ENCODE measurements at regions not wholly inside any gene's neighbourhood (a gene's known extent, or its start where the extent isn't known, plus 50 kb on each side); places are given as distances from the start of the nearest gene placed in this dataset.

GRCh38 chr13:82934000-82934399 is 948.3 kb downstream of the SLITRK1 start:
- no peak for DNase-seq

DNA sequence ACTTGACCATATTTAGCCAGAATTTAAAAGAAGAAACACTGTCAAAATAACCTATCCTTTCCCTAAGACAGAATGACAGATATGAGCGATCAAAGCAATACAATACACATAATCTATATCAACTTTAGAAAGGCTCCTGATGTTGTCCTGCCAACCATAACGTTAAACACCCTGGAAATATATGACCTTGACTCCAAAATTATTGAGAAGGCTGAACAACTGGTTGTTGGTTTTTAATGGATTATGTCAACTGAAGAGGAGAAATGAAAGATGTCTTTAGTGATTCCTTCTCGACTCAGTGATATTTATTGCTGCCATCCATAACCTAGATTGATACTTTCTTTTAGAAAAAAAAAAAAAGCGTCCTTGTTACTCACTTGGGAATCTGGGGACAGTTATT is 957.2 kb downstream of the SLITRK1 start:
- DNase-seq: no peak

DNA sequence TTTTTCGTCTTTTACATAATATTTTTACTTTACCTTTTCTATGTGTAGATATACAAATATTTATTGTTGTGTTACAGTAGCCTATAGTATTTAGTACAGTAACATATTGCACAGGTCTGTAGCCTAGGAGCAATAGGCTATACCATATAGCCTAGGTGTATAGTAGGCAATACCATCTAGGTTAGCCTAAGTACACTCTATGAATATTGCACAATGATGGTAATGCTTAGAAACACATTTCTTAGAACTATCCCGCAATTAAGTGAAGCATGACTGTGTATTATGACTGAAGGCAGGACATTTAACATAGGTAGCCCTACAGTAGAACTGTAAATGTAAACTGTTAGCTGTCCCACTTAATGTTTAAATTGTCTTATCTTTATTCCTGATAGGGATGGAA is 964.3 kb downstream of the SLITRK1 start:
- no peak for DNase-seq

- DNase-seq: no peak
Measured at GRCh38 chr13:82912564-82912963, 969.7 kb downstream of the SLITRK1 start.

DNA sequence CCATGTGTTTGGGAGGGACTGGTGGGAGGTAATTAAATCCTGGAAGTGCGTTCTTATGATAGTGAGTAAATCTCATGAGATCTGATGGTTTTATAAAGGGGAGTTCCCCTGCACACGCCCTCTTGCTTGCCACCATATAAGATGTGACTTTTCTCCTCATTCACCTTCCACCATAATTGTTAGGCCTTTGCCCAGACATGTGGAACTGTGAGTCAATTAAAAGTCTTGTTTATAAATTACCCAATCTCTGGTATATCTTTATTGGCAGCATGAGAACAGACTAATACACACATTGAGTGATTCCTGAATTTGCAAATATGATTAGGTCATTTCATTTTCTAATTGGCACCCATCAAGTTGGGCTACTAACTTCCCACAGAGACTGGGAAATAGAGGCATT is 977.2 kb downstream of the SLITRK1 start:
- DNase-seq: no peak

DNA sequence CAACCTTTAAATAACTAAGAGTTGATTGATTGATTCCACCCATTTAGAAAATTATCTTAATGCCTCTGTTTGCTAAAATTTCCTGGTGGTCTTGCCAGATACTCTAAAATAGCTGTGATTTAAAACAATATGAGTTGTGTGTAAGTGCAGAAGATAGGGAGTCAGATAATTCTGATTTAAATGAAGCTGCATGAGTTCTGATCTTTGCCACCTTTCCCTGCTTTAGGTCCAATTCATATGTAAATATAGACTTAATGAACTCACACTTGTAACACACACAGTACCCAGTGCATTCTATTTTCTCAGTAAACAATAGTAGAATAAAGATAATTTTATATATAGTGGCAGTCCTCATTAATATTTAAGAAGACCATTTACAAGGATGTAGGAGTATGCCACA is 981.8 kb downstream of the SLITRK1 start:
- DNase-seq: no peak

DNA sequence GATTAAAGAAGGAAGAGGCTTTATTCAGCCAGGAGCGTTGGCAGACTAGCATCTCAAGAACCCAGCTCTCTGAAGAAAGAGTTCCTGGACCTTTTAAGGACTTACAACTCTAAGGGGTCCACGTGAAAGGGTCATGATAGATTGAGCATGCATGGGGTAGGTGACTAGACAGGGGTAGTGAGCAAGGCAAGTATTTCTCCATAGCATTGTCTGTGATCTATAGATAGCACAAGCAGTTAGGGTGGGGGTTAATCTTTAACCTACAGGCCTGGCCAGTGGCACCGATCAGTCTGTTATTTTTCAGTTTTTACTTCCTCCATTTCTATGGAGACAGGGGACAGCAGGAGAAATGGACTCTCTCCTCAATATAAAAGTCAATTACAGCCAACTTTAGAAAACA is 983.7 kb downstream of the SLITRK1 start:
- no peak for DNase-seq

GRCh38 chr13:82879921-82880320 is 1002.4 kb downstream of the SLITRK1 start:
- no peak for DNase-seq

DNA sequence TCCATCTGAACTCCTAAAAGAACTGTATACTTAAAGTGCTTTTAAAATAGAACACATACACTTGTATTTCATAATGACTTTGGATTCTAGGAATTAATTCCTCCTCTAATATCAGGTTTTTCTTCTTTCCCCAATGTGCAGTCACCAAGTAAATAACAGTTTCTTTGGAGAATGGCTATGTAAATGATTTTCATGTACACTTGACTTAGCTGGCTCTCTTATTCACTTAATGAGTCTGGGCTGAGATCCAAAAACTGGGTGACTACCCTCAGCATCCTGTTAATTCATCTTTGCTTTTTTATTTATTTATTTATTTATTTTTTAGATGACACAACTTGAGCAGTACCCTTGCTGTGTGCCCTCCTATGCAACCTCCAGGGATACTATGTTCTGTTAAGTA is 1003.7 kb downstream of the SLITRK1 start:
- DNase-seq: peak; percentile 83

DNA sequence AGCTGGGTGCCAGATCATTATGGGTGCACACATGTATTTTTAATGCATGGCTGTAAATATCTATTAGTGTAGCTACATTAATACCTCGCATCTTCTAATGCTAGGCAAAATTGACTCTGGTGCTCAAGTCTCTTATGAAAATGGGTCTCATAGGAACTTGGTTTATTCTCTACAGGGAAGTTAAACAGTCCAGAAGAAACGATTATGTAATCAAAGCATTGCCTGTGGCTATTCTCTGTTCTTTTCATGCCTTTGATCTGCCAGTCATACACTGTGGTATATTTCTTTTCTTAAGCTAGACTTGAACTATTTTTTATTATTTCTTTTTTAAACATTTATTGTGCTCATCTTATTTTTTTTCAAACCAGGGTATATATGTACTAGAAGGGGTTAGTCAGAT is 1015.0 kb downstream of the SLITRK1 start:
- no peak for DNase-seq

DNA sequence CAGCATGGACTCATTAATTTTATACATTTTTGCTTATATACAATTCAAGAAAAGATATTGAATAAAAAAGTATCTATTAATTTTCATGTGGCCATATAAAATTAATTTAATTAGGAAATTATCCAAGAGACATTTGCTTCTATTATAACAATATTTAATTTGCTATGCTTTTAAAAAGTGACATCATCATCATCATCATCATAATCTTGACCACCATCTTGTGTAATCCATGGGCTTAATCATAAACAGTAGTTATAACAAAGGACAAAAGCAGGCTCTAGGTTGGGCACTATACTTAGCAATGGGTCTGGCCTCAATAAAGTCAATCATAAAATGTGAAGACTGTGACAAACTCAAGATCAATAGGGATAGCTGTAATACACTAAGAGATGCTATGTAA is 1031.6 kb downstream of the SLITRK1 start:
- no peak for DNase-seq

- no peak for DNase-seq
Measured at GRCh38 chr13:82848766-82849165, 1033.5 kb downstream of the SLITRK1 start.

DNA sequence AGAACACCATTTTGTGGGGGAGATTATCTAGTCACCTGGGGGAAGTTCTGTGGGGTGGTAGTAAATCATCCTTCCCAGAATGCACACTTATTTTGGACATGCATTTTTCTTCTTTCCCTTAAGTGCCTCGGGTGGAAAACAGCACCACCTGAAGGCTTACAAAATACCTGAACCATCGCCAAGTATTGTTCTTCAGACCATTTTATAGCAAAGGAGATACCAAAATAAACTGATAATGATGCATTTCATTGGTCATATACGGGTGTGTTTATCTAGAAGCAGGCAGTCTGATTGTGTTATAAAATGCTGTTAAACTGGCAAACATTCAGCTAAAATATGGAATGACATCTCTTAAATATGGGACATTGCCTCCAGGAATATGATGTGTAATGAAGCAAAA is 1034.7 kb downstream of the SLITRK1 start:
- no peak for DNase-seq

GRCh38 chr13:82833923-82834322 is 1048.4 kb downstream of the SLITRK1 start:
- DNase-seq: no peak

GRCh38 chr13:82829040-82829439 is 1053.2 kb downstream of the SLITRK1 start:
- DNase-seq: no peak

DNA sequence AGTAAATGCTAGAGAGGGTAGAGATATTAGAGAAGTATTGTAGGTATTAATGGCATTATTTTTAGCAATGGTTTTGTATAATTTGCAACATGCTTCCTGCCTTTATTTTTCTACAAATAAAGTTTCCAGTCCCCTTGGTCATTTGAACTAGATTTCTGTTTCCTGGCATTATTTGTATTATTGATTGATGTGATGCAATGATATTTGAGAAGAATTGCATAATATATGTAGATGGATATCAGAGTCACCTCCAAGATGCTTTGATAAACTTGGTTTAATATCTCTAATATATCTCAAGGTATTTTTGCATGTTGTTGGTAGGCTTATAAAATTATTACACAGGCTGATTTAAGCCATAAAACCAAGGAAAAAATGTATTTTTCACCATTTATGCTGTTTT is 1054.5 kb downstream of the SLITRK1 start:
- no peak for DNase-seq

- DNase-seq: no peak
Measured at GRCh38 chr13:82822935-82823334, 1059.3 kb downstream of the SLITRK1 start.

DNA sequence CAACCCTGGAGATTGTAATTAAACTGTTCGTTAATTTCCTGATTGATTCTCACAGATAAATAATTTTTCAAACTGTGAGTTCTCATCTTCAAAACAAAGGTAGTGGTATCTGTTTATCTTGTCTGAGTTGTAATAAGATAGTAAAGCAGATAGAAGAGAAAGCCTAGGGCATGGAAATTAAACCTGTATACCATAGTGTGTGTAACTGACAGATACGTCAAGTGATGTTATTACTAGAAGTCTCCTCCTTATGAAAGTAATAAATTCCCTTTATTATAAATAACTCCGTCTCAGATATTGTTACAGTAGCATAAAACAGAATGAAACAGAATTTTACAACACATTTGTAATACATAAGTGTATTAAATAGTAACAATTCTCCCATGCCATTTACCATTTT is 1065.1 kb downstream of the SLITRK1 start:
- no peak for DNase-seq

- no peak for DNase-seq
Measured at GRCh38 chr13:82815791-82816190, 1066.5 kb downstream of the SLITRK1 start.

DNA sequence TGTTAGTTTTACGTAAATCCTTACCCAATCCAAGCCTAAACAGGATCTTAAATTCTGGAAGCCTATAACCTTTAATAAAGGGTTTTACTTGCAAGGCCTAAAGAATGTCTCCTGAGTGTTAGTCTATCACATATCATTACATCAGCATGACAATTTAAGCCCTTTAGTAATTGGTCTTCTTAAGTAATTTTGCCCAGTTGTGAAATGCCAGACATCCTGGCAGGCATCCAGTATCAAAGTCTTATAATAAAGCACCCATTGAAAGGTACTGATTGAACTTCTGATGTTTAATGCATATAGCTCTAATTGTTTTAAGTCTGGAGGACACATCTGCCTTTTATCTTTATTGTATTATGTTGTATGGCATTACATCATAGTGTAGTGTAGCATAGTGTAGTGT is 1078.9 kb downstream of the SLITRK1 start:
- no peak for DNase-seq

DNA sequence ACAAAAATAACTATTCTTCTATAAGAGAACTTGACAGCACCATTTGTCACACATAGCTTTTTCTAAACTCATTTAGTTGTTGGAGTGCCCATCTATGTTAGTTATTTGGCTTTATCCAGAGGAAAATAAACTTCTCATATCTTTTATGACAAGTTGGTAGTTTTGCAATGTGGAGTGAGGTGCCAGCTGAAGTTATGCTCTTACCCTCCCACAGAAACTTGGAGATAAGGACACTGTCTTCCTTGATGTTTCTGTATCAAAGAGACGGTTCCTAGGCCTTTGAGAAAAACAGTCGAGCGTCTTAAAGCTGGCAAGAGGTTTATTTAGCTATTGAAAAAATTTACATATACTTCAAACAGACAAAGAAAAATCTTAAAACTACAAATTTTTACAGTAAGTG is 1079.7 kb downstream of the SLITRK1 start:
- no peak for DNase-seq

DNA sequence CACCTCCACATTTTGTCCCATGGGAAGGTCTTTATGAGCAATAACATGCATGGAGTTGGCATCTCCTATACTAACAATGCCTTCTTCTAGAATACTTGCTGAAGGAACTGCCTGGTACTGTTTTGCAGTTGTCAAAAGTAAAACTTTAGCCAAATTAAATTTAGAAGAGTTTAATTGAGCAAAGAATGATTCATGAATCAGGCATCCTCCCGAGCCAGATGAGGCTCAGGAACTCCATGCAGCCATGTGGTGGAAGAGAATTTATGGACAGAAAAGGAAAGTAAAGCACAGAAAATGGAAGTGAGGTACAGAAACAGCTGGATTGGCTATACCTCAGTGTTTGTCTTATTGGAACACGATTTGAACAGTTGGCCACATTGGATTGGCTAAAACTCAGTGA is 1081.9 kb downstream of the SLITRK1 start:
- no peak for DNase-seq

GRCh38 chr13:82797876-82798275 is 1084.4 kb downstream of the SLITRK1 start:
- DNase-seq: no peak

GRCh38 chr13:82791035-82791434 is 1091.2 kb downstream of the SLITRK1 start:
- DNase-seq: no peak

- DNase-seq: no peak
Measured at GRCh38 chr13:82772816-82773215, 1109.5 kb downstream of the SLITRK1 start.

DNA sequence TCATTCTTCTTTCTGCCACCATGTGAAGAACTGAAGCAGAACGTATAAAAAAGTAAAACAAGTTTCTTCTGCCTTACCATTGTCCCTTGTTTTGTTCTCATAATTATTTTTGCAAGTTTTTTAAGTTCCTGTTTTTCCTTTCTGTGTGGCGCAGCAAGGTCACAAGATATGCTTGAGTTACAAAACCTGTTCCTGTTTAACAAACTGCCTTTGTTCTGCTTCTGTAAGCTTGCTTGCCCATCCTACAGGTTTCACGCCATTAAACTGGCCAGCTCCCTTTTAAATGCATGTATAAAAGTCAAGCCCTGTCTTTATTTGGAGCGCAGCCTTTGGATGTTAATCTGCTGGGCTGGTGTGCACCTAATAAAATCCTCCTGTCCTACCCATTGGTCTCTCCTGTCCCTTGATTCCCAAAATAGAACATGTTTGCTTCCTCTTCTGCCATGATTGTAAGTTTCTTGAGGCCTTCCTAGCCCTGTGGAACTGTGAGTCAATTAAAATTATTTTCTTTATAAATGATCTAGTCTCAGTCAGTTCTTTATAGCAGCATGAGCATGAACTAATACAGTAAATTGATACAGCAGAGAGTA is 1115.4 kb downstream of the SLITRK1 start:
- DNase-seq: no peak
